ENCODE measurements at regions not wholly inside any gene's neighbourhood (a gene's known extent, or its start where the extent isn't known, plus 50 kb on each side); places are given as distances from the start of the nearest gene placed in this dataset.

GRCh38 chr13:34478376-34478775 is 463.7 kb upstream of the NBEA start:
- no peak for ATAC-seq
- Histone ChIP-seq H3K27me3 (no peaks in the 10 kb centered on the region), H3K9me3 (no peaks in the 10 kb centered on the region), H3K36me3 (no peaks in the 10 kb centered on the region), H3K27ac (no peak overlapping the region), H3K4me3 (no peak overlapping the region), H3K4me1 (peaks cover 0 to 6% (median 0%) of the 10 kb centered on the region in 3 donors)
- no peak for TF ChIP-seq POLR2A (IDR thresholded peaks at IDR 0.05)
- TF ChIP-seq POLR2AphosphoS5 (IDR thresholded peaks at IDR 0.05) = no peak
- no peak for TF ChIP-seq EP300 (IDR thresholded peaks at IDR 0.05)
- no peak for TF ChIP-seq CTCF (IDR thresholded peaks at IDR 0.05)
- 90 to 91% methylated on average over 2 of the region's 2 CpGs for WGBS, 2 donors (ENCODE audit: low coverage in 1 of 2)

GRCh38 chr13:34502011-34502410 is 440.1 kb upstream of the NBEA start:
- no peak overlapping the region for H3K4me3 ChIP-seq
- WGBS, 2 donors (ENCODE audit: low coverage in 1 of 2) = 89 to 100% methylated on average over 2 of the region's 2 CpGs
- H3K27me3 ChIP-seq = no peaks in the 10 kb centered on the region
- no peak for ATAC-seq
- no peak overlapping the region for H3K27ac ChIP-seq
- no peaks in the 10 kb centered on the region for H3K36me3 ChIP-seq
- no peaks in the 10 kb centered on the region for H3K9me3 ChIP-seq
- no peak for TF ChIP-seq EP300 (IDR thresholded peaks at IDR 0.05)
- no peak for TF ChIP-seq POLR2A (IDR thresholded peaks at IDR 0.05)
- no peak for TF ChIP-seq CTCF (IDR thresholded peaks at IDR 0.05)
- TF ChIP-seq POLR2AphosphoS5 (IDR thresholded peaks at IDR 0.05) = no peak
- no peaks in the 10 kb centered on the region for H3K4me1 ChIP-seq

GRCh38 chr13:34502621-34503020 is 439.4 kb upstream of the NBEA start:
- 90 to 91% methylated on average over 3 of the region's 3 CpGs for WGBS, 2 donors (ENCODE audit: low coverage in 1 of 2)

GRCh38 chr13:34506796-34507195 is 435.3 kb upstream of the NBEA start:
- ATAC-seq = no peak
- 80 to 95% methylated on average over 3 of the region's 3 CpGs for WGBS, 2 donors (ENCODE audit: low coverage in 1 of 2)
- Histone ChIP-seq H3K4me3 (no peak overlapping the region), H3K36me3 (no peaks in the 10 kb centered on the region), H3K4me1 (no peaks in the 10 kb centered on the region), H3K27me3 (no peaks in the 10 kb centered on the region), H3K9me3 (no peaks in the 10 kb centered on the region), H3K27ac (no peak overlapping the region)
- TF ChIP-seq EP300 (IDR thresholded peaks at IDR 0.05) = no peak
- no peak for TF ChIP-seq POLR2A (IDR thresholded peaks at IDR 0.05)
- no peak for TF ChIP-seq CTCF (IDR thresholded peaks at IDR 0.05)
- TF ChIP-seq POLR2AphosphoS5 (IDR thresholded peaks at IDR 0.05) = no peak

More at GRCh38 chr13:34502621-34503020, 439.4 kb upstream of the NBEA start:
- Histone ChIP-seq H3K9me3 (no peaks in the 10 kb centered on the region), H3K4me3 (no peak overlapping the region), H3K36me3 (no peaks in the 10 kb centered on the region), H3K27me3 (no peaks in the 10 kb centered on the region), H3K4me1 (no peaks in the 10 kb centered on the region), H3K27ac (no peak overlapping the region)
- TF ChIP-seq CTCF (IDR thresholded peaks at IDR 0.05) (no peak), EP300 (IDR thresholded peaks at IDR 0.05) (no peak), POLR2A (IDR thresholded peaks at IDR 0.05) (no peak), POLR2AphosphoS5 (IDR thresholded peaks at IDR 0.05) (no peak)
- no peak for ATAC-seq

- H3K4me3 ChIP-seq = no peak overlapping the region
- H3K9me3 ChIP-seq = no peaks in the 10 kb centered on the region
- ATAC-seq = no peak
- no peaks in the 10 kb centered on the region for H3K36me3 ChIP-seq
- H3K27me3 ChIP-seq = no peaks in the 10 kb centered on the region
- H3K4me1 ChIP-seq = no peaks in the 10 kb centered on the region
- WGBS, 2 donors (ENCODE audit: low coverage in 1 of 2) = 89 to 100% methylated on average over 3 to 4 of the region's 4 CpGs
- no peak overlapping the region for H3K27ac ChIP-seq
- TF ChIP-seq EP300 (IDR thresholded peaks at IDR 0.05) (no peak), CTCF (IDR thresholded peaks at IDR 0.05) (no peak), POLR2AphosphoS5 (IDR thresholded peaks at IDR 0.05) (no peak), POLR2A (IDR thresholded peaks at IDR 0.05) (no peak)
Observed at GRCh38 chr13:34507630-34508029, 434.4 kb upstream of the NBEA start.

Data from gastroesophageal sphincter (tissue), 4 donors.